ENCODE measurements at regions not wholly inside any gene's neighbourhood (a gene's known extent, or its start where the extent isn't known, plus 50 kb on each side); places are given as distances from the start of the nearest gene placed in this dataset.

DNA sequence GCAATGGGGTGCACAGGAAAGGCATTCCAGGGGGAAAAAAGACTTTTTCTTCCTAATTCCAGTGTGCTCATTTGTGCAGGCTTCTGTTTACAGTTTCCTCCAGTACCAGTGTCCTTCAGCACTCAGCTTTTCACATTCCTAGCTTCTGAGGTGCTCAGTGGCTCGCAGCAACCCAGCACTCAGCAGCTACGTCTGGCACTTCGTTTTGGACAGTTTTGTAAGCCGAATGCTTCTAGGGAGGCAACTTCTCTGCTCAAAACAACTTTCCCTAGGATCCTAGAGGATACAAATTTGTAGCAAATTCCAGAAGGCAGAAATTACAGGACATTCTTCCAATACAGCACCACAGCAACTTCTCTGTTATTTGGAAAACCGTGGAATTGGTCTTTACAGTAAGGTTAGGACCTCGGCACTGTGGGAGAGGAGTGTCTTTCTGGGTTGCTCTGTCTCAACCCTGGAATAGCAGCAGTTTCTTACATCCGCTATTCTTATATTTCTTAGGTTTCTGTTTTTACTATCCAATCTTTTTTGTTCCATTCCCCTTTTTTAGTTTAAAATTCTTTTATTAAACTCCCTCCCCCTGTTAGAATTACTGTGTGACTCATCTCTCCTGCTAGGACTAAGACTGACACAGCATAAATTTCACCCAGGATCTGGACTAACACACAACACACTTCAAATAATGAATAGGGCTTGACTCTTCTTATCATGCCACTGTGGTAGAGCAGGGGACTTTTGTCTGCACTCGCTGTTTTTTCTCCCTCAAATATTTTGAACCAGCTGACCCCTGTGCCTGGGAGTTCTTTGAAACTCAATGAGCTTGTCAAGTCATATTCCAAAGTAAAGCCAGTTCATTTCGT lies 1314.7 kb downstream of the FSTL5 start:
- no peak overlapping the region for H2AK5ac ChIP-seq (ENCODE audit: low read depth, low read length)
- no peak overlapping the region for H3K9ac ChIP-seq (replicated peaks in 1 of 4; ENCODE audit: extremely low read depth in 1 of 4, low read depth in 3 of 4, low read length in 3 of 4)
- no peaks in the 10 kb centered on the region for H3K79me1 ChIP-seq (ENCODE audit: low read depth, low read length)
- H2BK20ac ChIP-seq (ENCODE audit: low read length): no peak overlapping the region
- H2BK15ac ChIP-seq (ENCODE audit: low read length): no peak overlapping the region
- H4K5ac ChIP-seq (ENCODE audit: insufficient read length, low read depth, low read length): no peak overlapping the region
- TF ChIP-seq HDAC6 (IDR thresholded peaks at IDR 0.05; ENCODE audit: low read depth, low read length) (no peak), RXRA (IDR thresholded peaks at IDR 0.05; ENCODE audit: insufficient read depth, low read depth, low read length) (no peak), CREB1 (IDR thresholded peaks at IDR 0.05) (no peak), SUZ12 (IDR thresholded peaks at IDR 0.05; ENCODE audit: low read length) (no peak)
- TF ChIP-seq, protein P1, sequence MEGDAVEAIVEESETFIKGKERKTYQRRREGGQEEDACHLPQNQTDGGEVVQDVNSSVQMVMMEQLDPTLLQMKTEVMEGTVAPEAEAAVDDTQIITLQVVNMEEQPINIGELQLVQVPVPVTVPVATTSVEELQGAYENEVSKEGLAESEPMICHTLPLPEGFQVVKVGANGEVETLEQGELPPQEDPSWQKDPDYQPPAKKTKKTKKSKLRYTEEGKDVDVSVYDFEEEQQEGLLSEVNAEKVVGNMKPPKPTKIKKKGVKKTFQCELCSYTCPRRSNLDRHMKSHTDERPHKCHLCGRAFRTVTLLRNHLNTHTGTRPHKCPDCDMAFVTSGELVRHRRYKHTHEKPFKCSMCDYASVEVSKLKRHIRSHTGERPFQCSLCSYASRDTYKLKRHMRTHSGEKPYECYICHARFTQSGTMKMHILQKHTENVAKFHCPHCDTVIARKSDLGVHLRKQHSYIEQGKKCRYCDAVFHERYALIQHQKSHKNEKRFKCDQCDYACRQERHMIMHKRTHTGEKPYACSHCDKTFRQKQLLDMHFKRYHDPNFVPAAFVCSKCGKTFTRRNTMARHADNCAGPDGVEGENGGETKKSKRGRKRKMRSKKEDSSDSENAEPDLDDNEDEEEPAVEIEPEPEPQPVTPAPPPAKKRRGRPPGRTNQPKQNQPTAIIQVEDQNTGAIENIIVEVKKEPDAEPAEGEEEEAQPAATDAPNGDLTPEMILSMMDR (IDR thresholded peaks at IDR 0.05; ENCODE audit: control extremely low read depth in 1 of 3, insufficient read depth in 1 of 3, low read depth in 1 of 3, low read length in 3 of 3): no peak
- H2AFZ ChIP-seq (ENCODE audit: low read length): peak overlapping the region; percentile 40; the same call in 1 of the 2 replicates
- no peaks in the 10 kb centered on the region for H3K23me2 ChIP-seq (ENCODE audit: low read depth, low read length)
- no peak for DNase-seq (ENCODE audit: low read depth in 1 of 2, low spot score in 2 of 2)
- H3K56ac ChIP-seq (replicated peaks; ENCODE audit: insufficient read length, low read depth, low read length): no peak overlapping the region
- H3K36me3 ChIP-seq (ENCODE audit: control insufficient read depth in 2 of 4, insufficient read depth in 4 of 4, low read length in 3 of 4): no peaks in the 10 kb centered on the region
- no peak overlapping the region for H3K4ac ChIP-seq (replicated peaks; ENCODE audit: insufficient read length, low read depth, low read length)
- H4K91ac ChIP-seq (replicated peaks; ENCODE audit: insufficient read length, low read length): no peak overlapping the region
- no peaks in the 10 kb centered on the region for H3K27me3 ChIP-seq (replicated peaks in 1 of 4; ENCODE audit: control insufficient read depth in 3 of 4, extremely low read depth in 1 of 4, insufficient read depth in 3 of 4, low read length in 3 of 4)
- FAIRE-seq: no peak
- H2BK12ac ChIP-seq (ENCODE audit: low read depth, low read length): no peak overlapping the region
- no peaks in the 10 kb centered on the region for H3K79me2 ChIP-seq (ENCODE audit: control insufficient read depth in 1 of 2, insufficient read depth in 2 of 2, low read length in 2 of 2)
- no peak overlapping the region for H3K27ac ChIP-seq (ENCODE audit: low read depth, low read length)
- CTCF ChIA-PET (ENCODE audit: partially characterized antibody): interaction anchor here (0.7 kb wide), 1 partner anchor 570 kb away, joined by 3 read pairs; no protein-coding TSS in a partner anchor
- no peaks in the 10 kb centered on the region for H4K20me1 ChIP-seq (replicated peaks in 1 of 2; ENCODE audit: control insufficient read depth in 1 of 2, insufficient read depth in 2 of 2, low read length in 2 of 2)
- no peak overlapping the region for H3K4me3 ChIP-seq (ENCODE audit: extremely low read depth in 1 of 4, insufficient read depth in 2 of 4, low read depth in 3 of 4, low read length in 4 of 4)
- H3K9me3 ChIP-seq (ENCODE audit: insufficient read depth in 2 of 2, low read depth in 1 of 2, low read length in 1 of 2): no peaks in the 10 kb centered on the region
- no peak overlapping the region for H3K14ac ChIP-seq (ENCODE audit: insufficient read length)
- H2BK120ac ChIP-seq (replicated peaks; ENCODE audit: low read depth, low read length): no peak overlapping the region
- H3K23ac ChIP-seq (ENCODE audit: insufficient read length): no peak overlapping the region
- no peak overlapping the region for H2BK5ac ChIP-seq (ENCODE audit: low read depth, low read length)
- no peaks in the 10 kb centered on the region for H3K4me1 ChIP-seq (replicated peaks in 1 of 4; ENCODE audit: control insufficient read depth in 3 of 4, insufficient read depth in 4 of 4, low read length in 3 of 4)
- WGBS, 2 experiments (ENCODE audit: extremely low coverage in 1 of 2, insufficient coverage in 1 of 2, insufficient read length in 1 of 2, insufficient replicate concordance in 2 of 2, low coverage in 1 of 2, low lambda C conversion rate in 2 of 2, missing lambda C conversion rate in 1 of 2): 92% methylated on average over 9 of the region's 9 CpGs; no CpG with 5 or more reads in 1 of the 2 experiments
- H4K8ac ChIP-seq (ENCODE audit: extremely low read depth, insufficient read depth, low read length): no peak overlapping the region
- POLR2A ChIA-PET (ENCODE audit: partially characterized antibody): no interaction called here
- H3K18ac ChIP-seq (ENCODE audit: extremely low read depth, low read length): no peak overlapping the region
- H3K4me2 ChIP-seq (ENCODE audit: insufficient read depth in 1 of 2, low read depth in 2 of 2, low read length in 2 of 2): no peak overlapping the region

All from H1 (cell line).